HG02678 (cell line): ENCODE measurements at regions not wholly inside any gene's neighbourhood (a gene's known extent, or its start where the extent isn't known, plus 50 kb on each side); places are given as distances from the start of the nearest gene placed in this dataset.
A peak's percentile ranks its signal among the peaks of the same experiment; 100 is the strongest.

Experiments used
- ATAC-seq: cut with Tn5 transposase; IDR thresholded peaks from one replicate; pipeline ENCODE4 v1.9.1; 2021; ENCODE audit warnings: mild to moderate bottlenecking, moderate library complexity; ENCODE audit not compliant: unreplicated experiment

DNA sequence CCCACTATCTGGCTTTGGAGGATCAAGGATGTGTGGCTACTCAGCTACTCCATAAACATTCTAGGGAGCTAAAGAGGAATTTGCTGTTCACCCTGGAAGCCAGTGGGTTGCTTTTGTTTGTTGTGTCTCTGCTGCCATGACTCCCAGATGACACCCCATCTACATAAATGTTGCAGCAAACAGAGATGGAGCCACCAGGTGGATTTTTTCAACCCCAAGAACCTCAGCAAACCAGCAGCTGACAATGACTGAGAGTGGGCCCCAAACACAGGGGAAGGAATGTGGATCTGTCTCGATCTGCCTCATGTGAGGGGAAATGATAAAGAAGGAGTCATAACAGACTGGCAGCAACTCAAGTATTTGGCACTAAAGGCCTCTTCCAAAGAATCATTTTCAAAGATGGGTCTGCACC is 132.7 kb upstream of the TNC start:
- ATAC-seq: no peak

DNA sequence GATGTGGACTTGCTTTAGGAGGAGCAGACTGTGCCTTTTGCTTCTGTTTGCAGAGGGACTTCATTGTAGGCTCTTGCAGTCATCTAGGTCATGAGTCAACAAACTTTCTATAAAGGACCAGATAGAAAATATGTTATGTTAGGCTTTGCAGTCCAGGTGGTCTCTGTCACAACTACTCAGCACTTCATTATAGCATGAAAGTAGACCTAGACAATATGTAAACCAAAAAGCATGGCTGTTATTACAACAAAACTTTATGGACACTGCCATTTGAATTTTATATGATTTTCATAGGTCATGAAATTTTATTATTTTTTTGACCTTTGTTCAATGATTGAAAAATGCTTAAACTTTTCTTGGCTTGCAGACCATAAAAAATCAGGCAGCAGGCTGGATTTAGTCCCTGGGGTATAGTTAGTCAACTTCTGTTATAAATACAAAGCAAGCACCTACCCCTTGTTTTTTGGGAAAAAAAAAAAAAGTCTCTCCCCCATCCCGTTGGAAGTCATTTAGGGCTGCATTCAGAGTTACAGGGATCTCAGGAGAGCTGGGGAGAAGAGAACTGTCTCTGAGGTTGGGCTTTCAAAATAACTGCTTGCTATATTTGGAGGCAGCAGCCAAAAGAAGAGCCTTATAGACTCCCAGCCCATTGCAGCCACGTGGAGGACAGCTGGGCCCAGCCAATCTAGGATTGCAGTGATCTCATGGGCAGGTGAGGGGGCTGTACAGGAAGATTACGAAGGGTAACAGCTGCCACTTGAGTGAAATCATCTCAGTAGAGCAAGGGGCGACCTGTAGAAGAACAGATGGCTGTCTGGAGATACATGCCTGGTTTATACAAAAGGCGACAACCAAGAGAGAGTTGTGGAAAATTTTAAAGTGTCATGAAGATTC is 136.6 kb upstream of the TNC start:
- ATAC-seq: no peak

DNA sequence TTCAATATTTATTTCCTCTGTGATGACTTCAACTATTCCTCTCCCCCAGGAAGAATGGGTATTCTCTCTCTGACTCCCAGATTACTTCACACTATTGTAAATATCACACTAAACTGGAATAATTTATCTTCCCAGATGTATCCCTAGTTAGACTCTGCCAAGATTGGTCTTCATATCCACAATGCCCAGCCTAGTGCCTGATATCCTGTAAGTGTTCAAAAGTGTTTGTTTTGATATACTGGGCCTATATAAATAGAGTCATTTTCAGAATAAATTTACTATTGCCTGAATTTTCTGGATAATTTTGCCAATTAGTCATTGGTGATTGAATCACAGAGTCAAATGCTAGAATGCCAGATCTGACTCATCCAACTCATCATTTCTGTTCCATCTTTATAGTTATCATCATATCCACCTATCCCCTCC is 143.7 kb upstream of the TNC start:
- ATAC-seq: no peak

DNA sequence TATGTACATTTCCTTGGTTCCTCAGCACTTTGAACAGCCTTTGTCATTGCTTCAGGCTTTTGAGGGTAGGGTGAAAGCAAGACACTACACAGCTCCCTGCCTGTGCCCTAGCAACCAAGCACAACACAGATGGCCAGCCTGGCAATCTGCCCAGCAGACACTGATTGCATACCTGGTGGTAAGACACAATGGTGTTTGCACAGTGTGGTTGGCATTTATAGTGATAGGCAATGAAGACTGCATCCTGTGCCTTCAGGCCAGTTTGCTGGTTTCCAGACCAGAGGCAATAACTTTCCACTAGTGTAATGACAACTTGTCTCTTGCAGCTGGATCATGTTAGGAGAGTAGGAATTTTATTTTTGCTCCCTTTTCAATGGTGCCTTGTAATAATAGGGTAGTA is 144.5 kb upstream of the TNC start:
- no peak for ATAC-seq

DNA sequence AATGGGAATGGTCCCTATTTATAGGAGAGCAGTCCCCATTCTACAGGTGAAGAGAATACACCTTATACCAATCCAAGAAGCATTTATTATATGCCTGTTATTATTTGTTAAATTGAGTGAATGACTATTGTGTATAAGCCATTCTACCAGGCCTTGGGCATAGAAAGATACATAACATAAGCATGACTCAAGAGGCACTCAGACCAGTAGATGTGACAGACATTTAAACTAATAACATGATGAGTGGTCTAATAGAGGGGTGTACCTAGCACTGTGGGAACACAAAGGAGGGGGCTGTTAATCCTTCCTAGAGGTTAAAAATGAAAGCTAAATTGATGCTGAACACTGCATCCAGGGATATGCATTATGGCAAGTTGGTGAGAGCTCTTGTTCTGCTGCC is 145.0 kb upstream of the TNC start:
- no peak for ATAC-seq

DNA sequence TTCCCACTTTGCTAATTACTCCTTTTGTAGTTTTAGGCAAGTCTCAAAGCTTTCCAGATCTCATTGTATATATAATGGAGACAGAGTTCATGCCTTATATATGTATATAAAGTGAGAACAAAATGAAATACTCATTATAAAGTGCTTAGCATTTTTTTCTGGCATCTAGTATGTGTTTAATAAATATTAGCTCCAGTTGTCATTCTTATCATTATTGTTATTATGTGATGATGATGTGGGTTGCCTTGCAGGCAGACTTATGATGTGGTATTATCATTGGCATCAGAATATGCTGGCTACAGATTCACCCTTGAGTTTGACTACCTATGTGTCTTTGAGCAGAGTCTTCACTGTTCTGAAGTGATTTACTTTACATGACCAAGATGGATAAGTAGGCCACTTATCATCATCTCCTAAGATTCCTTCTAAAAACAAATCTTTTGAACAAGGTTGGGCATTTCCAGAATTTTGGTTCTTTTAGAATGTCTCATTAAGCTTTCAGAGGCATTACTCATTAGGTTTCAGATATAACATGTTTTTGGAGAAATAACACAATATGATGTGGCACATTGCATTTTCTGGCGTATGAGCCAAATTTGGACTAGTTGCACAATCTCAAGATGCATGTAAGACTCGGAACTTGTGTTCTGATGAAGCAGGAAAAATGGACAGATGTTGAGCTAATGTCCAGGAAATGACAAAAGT is 145.6 kb upstream of the TNC start:
- ATAC-seq: no peak

DNA sequence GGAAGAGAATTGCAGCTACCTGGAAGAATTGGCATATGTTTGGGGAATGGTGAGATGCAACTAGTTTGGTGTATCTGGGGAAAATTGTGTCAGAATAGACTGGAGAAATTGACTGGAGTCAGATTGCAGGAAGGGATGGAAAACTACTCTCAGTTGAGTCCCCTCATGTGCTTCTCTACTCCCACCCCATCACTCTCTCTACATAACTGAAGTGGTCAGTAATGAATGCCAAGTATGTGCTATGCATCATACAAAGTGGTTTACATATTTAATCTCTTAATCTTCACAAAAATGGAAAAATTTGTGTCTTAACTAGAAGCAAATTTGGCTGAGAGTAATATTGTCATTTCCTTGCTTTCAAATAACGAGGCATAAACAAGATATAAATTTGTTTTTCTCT is 146.4 kb upstream of the TNC start:
- ATAC-seq: no peak

DNA sequence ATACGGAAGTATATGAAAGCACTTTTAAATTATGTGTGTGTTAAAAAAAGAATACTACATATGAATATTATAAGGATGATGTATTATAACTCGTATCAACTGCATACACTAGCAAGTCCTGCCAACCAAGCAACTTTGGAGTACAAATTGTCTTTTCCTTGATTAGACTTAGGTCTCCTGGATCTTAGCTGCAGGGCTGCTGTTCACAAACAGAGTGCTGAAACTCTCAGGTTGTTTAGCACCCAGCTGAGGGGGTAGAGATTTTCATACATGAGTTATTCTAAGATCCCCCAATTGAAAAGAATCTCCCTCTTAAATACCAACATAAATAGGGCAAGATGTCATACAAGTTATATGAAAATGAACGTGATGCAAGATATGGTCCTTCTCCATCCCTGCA is 149.8 kb upstream of the TNC start:
- ATAC-seq: no peak

DNA sequence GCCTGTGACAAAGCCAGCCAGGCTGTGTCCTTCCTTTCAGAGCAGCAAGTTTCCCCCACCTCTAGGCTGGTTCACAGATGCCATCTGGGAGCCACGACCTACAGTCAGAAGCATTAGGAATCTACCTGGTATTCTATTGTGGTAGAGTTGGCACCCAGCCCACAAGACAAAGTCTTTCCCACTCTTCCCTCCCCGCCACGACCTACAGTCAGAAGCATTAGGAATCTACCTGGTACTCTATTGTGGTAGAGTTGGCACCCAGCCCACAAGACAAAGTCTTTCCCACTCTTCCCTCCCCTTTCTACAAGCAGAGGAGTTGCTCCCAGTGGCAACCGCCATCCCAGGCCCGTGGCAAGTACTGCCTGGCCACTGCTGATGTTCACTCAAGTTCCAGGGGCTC is 157.8 kb upstream of the TNC start:
- no peak for ATAC-seq

DNA sequence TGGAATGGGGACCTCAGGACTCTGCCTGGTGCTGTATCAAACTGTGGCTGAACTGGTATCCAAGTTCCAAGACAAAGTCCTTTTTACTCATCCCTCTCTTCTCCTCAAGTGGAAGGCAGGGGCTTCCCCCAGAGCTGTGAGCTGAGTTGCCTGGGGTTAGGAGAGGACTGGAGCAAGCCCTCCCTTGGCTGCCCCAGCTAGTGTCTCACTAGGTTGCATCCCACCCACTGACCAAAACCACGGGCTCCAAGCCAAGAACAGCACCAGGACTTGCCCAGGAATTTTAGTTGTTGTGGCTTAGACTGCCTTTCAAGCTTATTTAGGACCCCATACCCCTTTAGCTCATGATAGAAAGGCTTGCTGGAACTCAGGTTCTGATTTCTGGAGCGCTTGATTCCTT is 158.7 kb upstream of the TNC start:
- no peak for ATAC-seq

DNA sequence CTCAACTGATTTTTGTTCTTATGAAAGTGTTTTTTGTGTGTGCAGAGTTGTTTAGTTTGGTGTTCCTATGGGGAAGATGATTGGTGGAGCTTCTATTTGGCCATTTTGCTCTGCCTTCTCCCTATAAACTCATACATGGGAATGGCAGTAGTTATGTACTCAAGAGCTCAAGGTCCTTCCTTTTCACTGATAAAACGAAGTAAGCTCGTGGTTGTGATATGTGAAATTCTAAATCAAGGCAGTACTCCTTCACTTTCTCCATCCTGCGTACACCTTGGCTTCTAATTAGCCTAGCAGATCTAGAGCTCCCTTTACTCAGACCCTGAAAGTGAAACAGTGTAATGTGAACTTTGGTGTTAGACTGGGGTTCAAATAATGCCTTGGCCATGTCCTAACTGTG is 159.3 kb upstream of the TNC start:
- no peak for ATAC-seq

DNA sequence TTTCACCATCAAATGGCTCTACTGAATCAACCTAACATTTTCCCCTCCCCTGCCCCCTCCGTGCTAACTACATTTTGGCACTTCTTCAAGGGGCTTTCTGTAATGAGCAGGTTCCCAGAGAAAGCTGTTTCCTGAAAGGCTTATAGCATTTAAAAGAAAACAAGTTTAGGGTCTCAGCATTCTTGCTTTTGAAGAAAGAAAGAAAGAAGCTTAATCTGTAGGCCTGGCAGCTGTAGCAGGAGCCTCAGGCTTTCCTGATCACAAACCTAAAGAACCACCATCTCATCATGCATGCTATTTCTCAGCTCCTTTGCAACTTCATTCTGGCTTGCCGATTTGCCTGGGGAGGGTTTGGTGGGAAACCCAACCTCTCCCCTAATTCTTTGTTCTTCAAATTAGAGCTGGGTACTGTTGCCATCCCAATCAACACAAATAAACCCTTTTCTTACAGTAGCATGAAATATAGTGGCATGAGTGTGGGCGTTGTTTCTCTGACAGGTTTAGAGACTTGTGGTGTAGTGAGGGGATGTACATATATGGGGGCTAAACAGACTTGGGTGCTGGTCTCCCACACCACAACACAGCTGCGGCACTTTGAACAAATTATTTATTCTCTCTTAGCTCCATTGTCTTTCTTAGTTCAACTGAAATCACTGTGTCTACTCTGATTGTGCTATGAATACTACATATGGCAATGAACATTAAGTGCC is 160.5 kb upstream of the TNC start:
- ATAC-seq: peak; percentile 47

DNA sequence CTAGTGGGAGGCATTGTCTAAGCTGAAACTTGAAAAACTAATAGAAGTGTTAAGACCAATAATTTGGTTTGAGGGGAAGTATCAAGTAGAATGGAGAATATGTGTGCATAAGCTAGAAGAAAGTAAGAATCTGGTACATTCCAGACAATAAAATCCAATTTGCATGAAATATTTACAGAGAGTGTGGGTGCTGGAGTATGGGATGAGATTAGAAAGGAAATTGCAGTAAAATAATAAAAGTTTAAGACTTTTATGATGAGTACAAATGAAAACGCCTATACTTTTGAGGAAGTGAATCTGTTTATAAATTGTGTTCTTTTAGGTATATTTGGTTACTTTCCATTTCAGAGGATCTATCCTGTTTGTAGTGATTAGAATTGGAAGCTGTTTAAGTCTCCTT is 165.4 kb upstream of the TNC start:
- no peak for ATAC-seq

DNA sequence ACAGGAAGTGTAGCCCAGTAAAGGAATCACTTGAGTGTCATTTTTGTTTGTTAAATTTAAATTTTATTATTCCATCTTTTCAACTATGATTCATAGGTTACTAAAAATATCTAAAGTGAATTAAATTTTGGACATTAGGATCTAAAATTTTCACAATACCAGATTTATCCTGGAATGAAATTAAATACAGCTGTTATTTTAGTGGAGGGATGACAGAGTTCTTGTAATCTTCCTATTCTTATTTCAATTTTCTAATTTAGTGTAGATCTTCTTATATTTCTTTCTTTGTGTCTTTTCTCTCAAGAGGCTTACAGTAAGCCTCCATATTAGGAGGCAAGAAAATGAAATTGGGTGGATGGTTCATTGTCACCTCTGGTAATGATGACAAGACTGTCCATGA is 167.9 kb upstream of the TNC start:
- ATAC-seq: no peak

DNA sequence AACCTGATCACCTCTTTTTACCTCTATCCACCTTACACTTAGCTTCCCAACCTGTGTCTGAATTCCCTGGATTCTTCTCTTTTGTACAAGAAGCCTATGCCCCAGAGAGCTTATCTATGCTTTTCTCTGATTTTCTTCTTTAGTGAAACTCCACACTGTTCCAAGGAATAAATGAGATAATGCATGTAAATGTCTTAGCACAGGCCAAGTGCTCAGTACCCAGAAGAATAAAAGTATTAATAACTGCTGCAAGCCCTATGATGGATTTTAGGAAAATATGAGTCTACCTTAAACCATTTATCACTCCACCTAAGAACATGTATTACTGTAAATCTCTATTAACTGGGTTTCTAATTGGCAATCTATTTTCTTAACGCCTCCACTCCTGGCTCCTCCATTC is 168.5 kb upstream of the TNC start:
- ATAC-seq: no peak

DNA sequence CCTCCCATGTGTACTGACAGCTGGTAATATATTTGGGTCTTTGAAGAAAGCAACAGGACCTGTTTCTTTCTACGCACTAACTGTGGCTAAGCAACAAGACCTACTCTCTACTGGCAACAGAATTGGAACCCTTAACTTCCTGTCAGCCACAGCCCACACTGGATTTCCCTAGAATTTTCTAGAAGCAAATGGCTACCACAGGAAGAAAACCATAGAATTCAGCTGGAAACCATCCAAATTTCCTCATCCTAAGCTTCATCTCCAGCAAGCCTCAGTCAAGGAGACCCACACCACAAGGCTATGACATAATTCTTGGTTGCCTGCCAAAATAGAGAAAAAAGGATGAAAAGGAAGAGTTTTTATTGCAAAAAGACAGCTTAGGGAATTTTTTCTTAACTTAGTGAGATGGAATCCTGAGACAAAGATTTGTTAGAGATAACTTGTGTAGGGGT is 171.8 kb upstream of the TNC start:
- no peak for ATAC-seq

DNA sequence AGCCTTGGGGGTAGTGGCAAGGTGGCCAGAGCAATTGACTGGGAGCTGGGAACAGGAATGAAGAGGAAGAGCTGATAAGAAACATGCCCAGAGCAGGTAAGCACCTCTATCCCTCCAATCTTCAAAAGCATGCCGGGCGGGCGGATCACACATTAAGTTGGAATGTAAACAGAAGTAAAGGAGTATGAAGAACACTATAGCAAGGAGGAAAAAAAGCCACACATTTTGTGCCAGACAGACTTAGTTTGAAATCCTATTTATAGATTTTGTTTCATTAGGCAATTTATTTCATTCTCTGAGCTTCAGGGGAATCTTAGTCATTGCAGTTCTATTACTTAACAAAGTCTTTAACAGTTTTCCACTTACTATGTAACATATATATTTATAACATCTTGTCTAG is 173.9 kb upstream of the TNC start:
- ATAC-seq: no peak

DNA sequence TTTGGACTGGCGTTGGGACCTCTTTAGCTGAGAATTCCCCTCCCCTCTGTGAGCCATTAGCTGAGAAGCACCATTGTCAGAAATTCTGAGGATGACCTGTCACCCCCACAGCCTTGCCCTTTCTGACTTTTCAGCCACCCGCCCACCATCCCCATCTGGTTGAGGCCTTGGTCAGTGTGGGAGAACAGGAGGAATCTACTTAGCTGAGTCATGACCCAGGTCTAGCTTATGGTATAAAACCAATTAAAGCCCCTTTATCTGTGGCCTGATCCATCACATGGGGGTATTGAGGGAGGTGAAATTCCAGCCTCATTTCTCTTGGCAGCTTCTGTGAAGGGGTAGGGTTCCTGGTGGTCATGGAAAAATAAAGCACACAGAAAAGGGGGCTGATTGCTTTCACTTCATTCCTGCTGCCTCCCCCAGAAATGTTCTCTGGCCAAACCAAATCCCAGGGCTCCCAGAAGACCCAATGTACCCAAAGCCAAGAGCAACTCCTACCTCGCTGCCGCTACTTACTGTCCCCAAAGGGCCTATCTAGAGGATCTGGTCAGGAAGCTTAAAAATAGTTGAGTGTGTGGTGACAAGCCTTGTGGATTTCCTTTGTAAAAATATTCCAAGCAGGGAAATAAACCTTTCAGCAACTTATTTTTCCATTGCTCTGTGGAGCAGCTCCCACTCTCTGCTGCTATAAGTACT is 174.8 kb upstream of the TNC start:
- no peak for ATAC-seq

DNA sequence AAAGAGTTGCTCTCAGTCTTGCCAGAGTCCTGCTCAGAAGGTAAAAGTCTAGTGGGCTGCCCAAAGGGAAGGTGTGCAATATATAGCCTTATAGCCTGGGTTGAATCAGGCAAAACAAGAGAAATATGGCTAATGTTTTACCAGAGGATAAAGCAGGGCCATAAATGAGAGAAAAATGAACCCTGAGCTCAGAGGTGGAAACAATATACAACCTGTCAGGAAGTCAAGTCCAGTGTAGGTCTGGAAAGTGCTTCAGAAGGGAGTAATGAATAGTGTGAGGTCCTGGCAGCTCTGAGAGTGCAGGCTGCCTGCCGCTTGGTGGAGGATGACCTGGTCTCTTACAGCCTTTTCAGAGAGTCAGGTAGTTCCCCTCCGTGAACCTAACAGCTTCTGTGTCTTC is 177.8 kb upstream of the TNC start:
- no peak for ATAC-seq

DNA sequence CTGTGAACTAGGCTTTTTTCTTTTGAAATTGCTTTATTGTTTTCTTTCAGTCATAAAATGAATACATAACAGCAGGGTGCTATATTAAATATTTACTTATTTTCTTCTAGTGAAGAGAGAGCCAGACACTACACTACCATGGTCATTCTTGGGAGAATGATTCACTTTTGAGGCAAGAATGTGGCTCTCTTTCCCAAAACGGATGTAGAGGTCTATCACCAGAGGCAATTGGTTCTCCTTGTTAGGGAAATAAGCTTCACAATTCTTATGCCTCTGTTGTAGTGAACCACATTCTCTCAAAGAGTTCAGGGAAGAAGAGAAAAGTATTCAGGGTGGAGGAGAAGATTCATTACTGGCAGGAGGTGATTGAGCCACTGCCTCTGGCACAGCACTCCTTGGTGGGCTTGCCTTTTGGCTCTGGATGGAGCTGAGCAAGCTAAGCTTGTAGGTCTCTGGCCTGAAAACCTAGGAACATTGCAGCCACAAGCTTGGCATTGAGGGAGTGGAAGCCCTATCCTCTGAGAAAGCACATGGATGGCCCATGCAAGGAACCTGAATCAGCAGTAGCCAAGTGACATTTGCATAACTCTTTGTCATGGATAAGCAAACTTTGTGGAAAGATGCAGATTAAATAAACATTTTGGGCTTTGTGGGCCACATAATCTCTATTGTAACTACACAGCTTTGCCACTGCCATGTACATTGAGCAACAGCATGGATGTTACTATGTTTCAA is 179.0 kb upstream of the TNC start:
- ATAC-seq: no peak
